ENCODE measurements at regions not wholly inside any gene's neighbourhood (a gene's known extent, or its start where the extent isn't known, plus 50 kb on each side); places are given as distances from the start of the nearest gene placed in this dataset.

DNA sequence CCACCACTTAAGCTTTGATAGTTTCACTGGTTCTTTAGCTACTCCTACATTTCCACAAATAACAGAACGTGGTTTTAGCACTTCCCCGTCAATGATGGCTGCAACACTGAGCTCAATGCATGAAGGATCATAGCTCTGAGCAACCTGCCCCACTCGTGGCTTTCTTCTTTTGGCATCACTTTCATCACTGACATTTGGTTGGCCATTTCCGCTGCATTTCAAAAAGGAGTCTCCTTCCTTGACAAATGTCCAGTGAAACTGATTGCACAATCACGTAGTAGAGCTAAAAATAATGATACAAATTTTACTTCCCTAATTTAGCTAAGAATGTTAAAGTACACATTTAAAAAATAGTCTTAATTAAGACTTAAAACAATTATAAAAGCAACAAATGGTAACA lies 205.2 kb upstream of the HDAC4 start:
- no peak for TF ChIP-seq SIN3A (IDR thresholded peaks at IDR 0.05; ENCODE audit: borderline replicate concordance, insufficient read depth, low read length)
- TF ChIP-seq, protein P1, sequence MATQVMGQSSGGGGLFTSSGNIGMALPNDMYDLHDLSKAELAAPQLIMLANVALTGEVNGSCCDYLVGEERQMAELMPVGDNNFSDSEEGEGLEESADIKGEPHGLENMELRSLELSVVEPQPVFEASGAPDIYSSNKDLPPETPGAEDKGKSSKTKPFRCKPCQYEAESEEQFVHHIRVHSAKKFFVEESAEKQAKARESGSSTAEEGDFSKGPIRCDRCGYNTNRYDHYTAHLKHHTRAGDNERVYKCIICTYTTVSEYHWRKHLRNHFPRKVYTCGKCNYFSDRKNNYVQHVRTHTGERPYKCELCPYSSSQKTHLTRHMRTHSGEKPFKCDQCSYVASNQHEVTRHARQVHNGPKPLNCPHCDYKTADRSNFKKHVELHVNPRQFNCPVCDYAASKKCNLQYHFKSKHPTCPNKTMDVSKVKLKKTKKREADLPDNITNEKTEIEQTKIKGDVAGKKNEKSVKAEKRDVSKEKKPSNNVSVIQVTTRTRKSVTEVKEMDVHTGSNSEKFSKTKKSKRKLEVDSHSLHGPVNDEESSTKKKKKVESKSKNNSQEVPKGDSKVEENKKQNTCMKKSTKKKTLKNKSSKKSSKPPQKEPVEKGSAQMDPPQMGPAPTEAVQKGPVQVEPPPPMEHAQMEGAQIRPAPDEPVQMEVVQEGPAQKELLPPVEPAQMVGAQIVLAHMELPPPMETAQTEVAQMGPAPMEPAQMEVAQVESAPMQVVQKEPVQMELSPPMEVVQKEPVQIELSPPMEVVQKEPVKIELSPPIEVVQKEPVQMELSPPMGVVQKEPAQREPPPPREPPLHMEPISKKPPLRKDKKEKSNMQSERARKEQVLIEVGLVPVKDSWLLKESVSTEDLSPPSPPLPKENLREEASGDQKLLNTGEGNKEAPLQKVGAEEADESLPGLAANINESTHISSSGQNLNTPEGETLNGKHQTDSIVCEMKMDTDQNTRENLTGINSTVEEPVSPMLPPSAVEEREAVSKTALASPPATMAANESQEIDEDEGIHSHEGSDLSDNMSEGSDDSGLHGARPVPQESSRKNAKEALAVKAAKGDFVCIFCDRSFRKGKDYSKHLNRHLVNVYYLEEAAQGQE (IDR thresholded peaks at IDR 0.05; ENCODE audit: insufficient read depth in 1 of 2, low read depth in 2 of 2, low read length in 2 of 2): no peak
- no peak for TF ChIP-seq POLR2AphosphoS5 (IDR thresholded peaks at IDR 0.05; ENCODE audit: low read depth, low read length)
- no peak for TF ChIP-seq FOXP2 (optimal IDR thresholded peaks at IDR 0.05; ENCODE audit: borderline replicate concordance, extremely low read depth, extremely low read length, insufficient read depth)
- no peak for TF ChIP-seq TAF1 (IDR thresholded peaks at IDR 0.05; ENCODE audit: borderline replicate concordance, insufficient read depth, low read length)

DNA sequence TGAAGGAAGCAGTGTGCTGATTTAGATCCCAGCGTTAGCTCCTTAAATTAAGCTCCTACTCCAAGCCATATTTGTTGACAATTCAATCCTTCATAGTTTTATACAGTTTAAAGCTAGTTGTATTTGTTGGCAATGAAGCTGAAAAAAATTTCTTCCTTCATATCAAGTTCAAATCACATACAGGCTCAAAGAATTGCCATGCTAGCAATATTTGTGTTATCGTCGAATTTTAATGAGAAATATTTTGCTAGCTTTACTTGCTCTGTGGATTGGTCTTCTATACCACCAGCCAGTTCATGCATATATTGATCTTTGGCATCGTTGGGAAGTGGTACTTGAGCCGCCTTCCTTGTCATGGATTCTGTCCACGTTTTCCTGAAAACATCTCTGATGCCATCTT lies 204.6 kb upstream of the HDAC4 start:
- TF ChIP-seq, protein P1 (IDR thresholded peaks at IDR 0.05; ENCODE audit: insufficient read depth in 1 of 2, low read depth in 2 of 2, low read length in 2 of 2): no peak
- TF ChIP-seq SIN3A (IDR thresholded peaks at IDR 0.05; ENCODE audit: borderline replicate concordance, insufficient read depth, low read length) (no peak), TAF1 (IDR thresholded peaks at IDR 0.05; ENCODE audit: borderline replicate concordance, insufficient read depth, low read length) (no peak), POLR2AphosphoS5 (IDR thresholded peaks at IDR 0.05; ENCODE audit: low read depth, low read length) (no peak), FOXP2 (optimal IDR thresholded peaks at IDR 0.05; ENCODE audit: borderline replicate concordance, extremely low read depth, extremely low read length, insufficient read depth) (no peak)

DNA sequence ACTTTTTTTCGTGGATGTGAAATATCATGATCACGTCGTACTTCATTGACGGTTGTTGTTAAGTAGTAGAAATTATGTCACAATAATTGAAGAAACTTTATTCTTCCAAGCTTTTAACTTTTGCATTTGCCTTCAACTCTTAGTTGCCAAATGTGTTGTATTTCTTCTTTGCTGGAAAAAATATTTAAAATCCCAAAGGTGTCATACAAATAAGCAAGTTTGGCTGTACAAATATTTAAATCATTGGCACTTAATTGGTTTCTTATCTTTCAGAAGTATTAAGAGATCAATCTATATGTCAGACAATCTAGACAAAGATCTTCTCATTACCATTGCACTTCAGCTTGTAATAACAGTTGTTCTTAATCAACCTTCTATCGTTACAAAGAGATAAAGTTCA lies 204.0 kb upstream of the HDAC4 start:
- TF ChIP-seq POLR2AphosphoS5 (IDR thresholded peaks at IDR 0.05; ENCODE audit: low read depth, low read length) (no peak), SIN3A (IDR thresholded peaks at IDR 0.05; ENCODE audit: borderline replicate concordance, insufficient read depth, low read length) (no peak), TAF1 (IDR thresholded peaks at IDR 0.05; ENCODE audit: borderline replicate concordance, insufficient read depth, low read length) (no peak), FOXP2 (optimal IDR thresholded peaks at IDR 0.05; ENCODE audit: borderline replicate concordance, extremely low read depth, extremely low read length, insufficient read depth) (no peak)
- TF ChIP-seq, protein P1 (IDR thresholded peaks at IDR 0.05; ENCODE audit: insufficient read depth in 1 of 2, low read depth in 2 of 2, low read length in 2 of 2): no peak

DNA sequence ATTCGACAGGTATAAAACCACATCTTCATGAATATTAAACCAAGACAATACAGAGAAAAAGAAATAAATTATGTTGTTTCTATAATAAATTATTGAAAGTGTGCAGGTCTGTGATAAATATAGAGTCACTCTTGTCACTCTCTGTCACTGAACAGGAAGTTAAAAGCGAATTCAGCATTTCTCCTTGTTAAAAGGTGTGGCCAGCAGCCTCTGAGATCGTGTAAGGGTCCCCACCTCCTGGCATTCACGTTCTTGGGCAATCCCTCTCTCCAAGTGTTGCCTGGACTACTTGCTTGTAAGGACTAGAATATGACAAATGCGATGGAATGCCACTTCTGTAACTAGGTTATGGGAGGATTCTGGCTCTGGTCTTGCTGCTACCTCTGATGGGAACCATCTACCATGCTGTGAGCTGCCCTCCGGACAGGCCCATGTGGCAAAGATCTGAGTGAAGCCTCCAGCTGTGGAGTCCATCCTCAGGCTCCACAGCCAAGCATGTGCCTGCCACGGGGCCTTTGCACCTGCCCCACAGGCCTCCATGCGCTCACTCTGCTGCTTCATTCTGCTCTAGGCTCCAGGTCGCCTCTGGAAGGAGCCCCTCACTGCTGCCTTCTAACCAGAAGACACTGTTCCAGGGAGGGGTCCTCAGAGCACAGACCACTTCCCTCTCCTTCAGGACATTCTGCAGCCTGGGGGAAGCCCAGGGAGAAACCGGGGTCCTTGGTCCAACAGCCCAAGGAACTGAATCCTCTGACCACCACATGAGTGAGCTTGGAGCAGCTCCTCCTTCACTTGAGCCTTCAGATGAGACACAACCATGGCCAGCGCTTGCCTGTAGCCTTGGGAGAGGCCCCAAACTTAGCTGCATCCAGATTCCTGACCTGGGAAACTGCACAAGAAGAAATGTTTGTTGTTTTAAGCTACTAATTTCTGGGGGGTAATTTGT lies 202.9 kb upstream of the HDAC4 start:
- TF ChIP-seq, protein P1 (IDR thresholded peaks at IDR 0.05; ENCODE audit: insufficient read depth in 1 of 2, low read depth in 2 of 2, low read length in 2 of 2): no peak
- TF ChIP-seq FOXP2 (optimal IDR thresholded peaks at IDR 0.05; ENCODE audit: borderline replicate concordance, extremely low read depth, extremely low read length, insufficient read depth) (no peak), SIN3A (IDR thresholded peaks at IDR 0.05; ENCODE audit: borderline replicate concordance, insufficient read depth, low read length) (no peak)
